ENCODE measurements at regions not wholly inside any gene's neighbourhood (a gene's known extent, or its start where the extent isn't known, plus 50 kb on each side); places are given as distances from the start of the nearest gene placed in this dataset.

- Histone ChIP-seq H3K9ac (ENCODE audit: low read depth, low read length, poor library complexity, severe bottlenecking) (no peak overlapping the region), H3F3A (ENCODE audit: low read depth) (no peaks in the 10 kb centered on the region), H3K79me2 (ENCODE audit: insufficient read depth, low read length) (no peaks in the 10 kb centered on the region), H3K4me2 (ENCODE audit: low read depth, low read length, poor library complexity, severe bottlenecking) (no peak overlapping the region), H4K20me1 (ENCODE audit: insufficient read depth, low read length, poor library complexity, severe bottlenecking) (no peaks in the 10 kb centered on the region), H3K9me2 (replicated peaks; ENCODE audit: low read depth, low read length) (no peaks in the 10 kb centered on the region), H3K4me1 (ENCODE audit: insufficient read depth, low read length, poor library complexity, severe bottlenecking) (no peaks in the 10 kb centered on the region), H3K27me3 (ENCODE audit: insufficient read depth, low read length, poor library complexity, severe bottlenecking) (peaks cover 18% of the 10 kb centered on the region), H3K4me3 (ENCODE audit: low read length, poor library complexity, severe bottlenecking) (no peak overlapping the region), H3K9me3 (ENCODE audit: insufficient read depth, low read depth, low read length) (no peaks in the 10 kb centered on the region), H2AFZ (ENCODE audit: low read length) (no peak overlapping the region), H3K36me3 (ENCODE audit: insufficient read depth, low read length) (no peaks in the 10 kb centered on the region)
- TF ChIP-seq EZH2phosphoT487 (IDR thresholded peaks at IDR 0.05; ENCODE audit: borderline replicate concordance) (no peak), CTCF (conservative IDR thresholded peaks at IDR 0.05; ENCODE audit: low read length) (no peak)
Observed at GRCh38 chr10:33559105-33559504, 224.6 kb upstream of the NRP1 start.

GRCh38 chr10:33557313-33557712 is 222.8 kb upstream of the NRP1 start:
- Histone ChIP-seq H3K4me3 (ENCODE audit: low read length, poor library complexity, severe bottlenecking) (no peak overlapping the region), H3K79me2 (ENCODE audit: insufficient read depth, low read length) (no peaks in the 10 kb centered on the region), H3K9ac (ENCODE audit: low read depth, low read length, poor library complexity, severe bottlenecking) (no peak overlapping the region), H2AFZ (ENCODE audit: low read length) (no peak overlapping the region), H3K9me2 (replicated peaks; ENCODE audit: low read depth, low read length) (no peaks in the 10 kb centered on the region), H3K36me3 (ENCODE audit: insufficient read depth, low read length) (no peaks in the 10 kb centered on the region), H4K20me1 (ENCODE audit: insufficient read depth, low read length, poor library complexity, severe bottlenecking) (no peaks in the 10 kb centered on the region), H3K4me1 (ENCODE audit: insufficient read depth, low read length, poor library complexity, severe bottlenecking) (no peaks in the 10 kb centered on the region), H3F3A (ENCODE audit: low read depth) (no peaks in the 10 kb centered on the region), H3K9me3 (ENCODE audit: insufficient read depth, low read depth, low read length) (no peaks in the 10 kb centered on the region), H3K4me2 (ENCODE audit: low read depth, low read length, poor library complexity, severe bottlenecking) (no peak overlapping the region), H3K27me3 (ENCODE audit: insufficient read depth, low read length, poor library complexity, severe bottlenecking) (peaks cover 18% of the 10 kb centered on the region)
- TF ChIP-seq CTCF (conservative IDR thresholded peaks at IDR 0.05; ENCODE audit: low read length) = no peak
- no peak for TF ChIP-seq EZH2phosphoT487 (IDR thresholded peaks at IDR 0.05; ENCODE audit: borderline replicate concordance)

GRCh38 chr10:33556620-33557019 is 222.2 kb upstream of the NRP1 start:
- H3K36me3 ChIP-seq (ENCODE audit: insufficient read depth, low read length) = no peaks in the 10 kb centered on the region

More at GRCh38 chr10:33556620-33557019, 222.2 kb upstream of the NRP1 start:
- Histone ChIP-seq H3K4me3 (ENCODE audit: low read length, poor library complexity, severe bottlenecking) (no peak overlapping the region), H3K4me2 (ENCODE audit: low read depth, low read length, poor library complexity, severe bottlenecking) (no peak overlapping the region), H3F3A (ENCODE audit: low read depth) (no peaks in the 10 kb centered on the region), H4K20me1 (ENCODE audit: insufficient read depth, low read length, poor library complexity, severe bottlenecking) (no peaks in the 10 kb centered on the region), H3K9me3 (ENCODE audit: insufficient read depth, low read depth, low read length) (no peaks in the 10 kb centered on the region), H2AFZ (ENCODE audit: low read length) (no peak overlapping the region), H3K9me2 (replicated peaks; ENCODE audit: low read depth, low read length) (no peaks in the 10 kb centered on the region), H3K4me1 (ENCODE audit: insufficient read depth, low read length, poor library complexity, severe bottlenecking) (no peaks in the 10 kb centered on the region), H3K79me2 (ENCODE audit: insufficient read depth, low read length) (no peaks in the 10 kb centered on the region), H3K27me3 (ENCODE audit: insufficient read depth, low read length, poor library complexity, severe bottlenecking) (peaks cover 18% of the 10 kb centered on the region), H3K9ac (ENCODE audit: low read depth, low read length, poor library complexity, severe bottlenecking) (no peak overlapping the region)
- TF ChIP-seq CTCF (conservative IDR thresholded peaks at IDR 0.05; ENCODE audit: low read length) = no peak
- no peak for TF ChIP-seq EZH2phosphoT487 (IDR thresholded peaks at IDR 0.05; ENCODE audit: borderline replicate concordance)
